ENCODE measurements at regions not wholly inside any gene's neighbourhood (a gene's known extent, or its start where the extent isn't known, plus 50 kb on each side); places are given as distances from the start of the nearest gene placed in this dataset.
"Not testable (repeated sequence)": the region's sequence is repeated elsewhere in the genome, so short reads cannot be mapped to it uniquely, and the experiment has no call there.

- DNase-seq = no peak
These were observed 414.6 kb upstream of the ARPP21 start for GRCh38 chr3:35224565-35225295.

GRCh38 chr3:35241236-35241635 is 398.1 kb upstream of the ARPP21 start:
- DNase-seq = no peak

GRCh38 chr3:35254917-35255316 is 384.4 kb upstream of the ARPP21 start:
- DNase-seq = no peak

- no peak for DNase-seq
These were observed 381.7 kb upstream of the ARPP21 start for GRCh38 chr3:35257641-35258040.

- no peak for DNase-seq
These were observed 376.9 kb upstream of the ARPP21 start for GRCh38 chr3:35262406-35262805.

- DNase-seq = no peak
These were observed 375.8 kb upstream of the ARPP21 start for GRCh38 chr3:35263477-35263876.

GRCh38 chr3:35266065-35266464 is 373.3 kb upstream of the ARPP21 start:
- not testable (repeated sequence) for DNase-seq

GRCh38 chr3:35275768-35276167 is 363.6 kb upstream of the ARPP21 start:
- DNase-seq = no peak

GRCh38 chr3:35276568-35276967 is 362.8 kb upstream of the ARPP21 start:
- DNase-seq = no peak

- no peak for DNase-seq
These were observed 347.7 kb upstream of the ARPP21 start for GRCh38 chr3:35291471-35292236.

- DNase-seq = no peak
These were observed 346.8 kb upstream of the ARPP21 start for GRCh38 chr3:35292568-35292967.

- DNase-seq = no peak
These were observed 343.4 kb upstream of the ARPP21 start for GRCh38 chr3:35295906-35296305.

- DNase-seq = no peak
These were observed 342.8 kb upstream of the ARPP21 start for GRCh38 chr3:35296533-35296932.

GRCh38 chr3:35296944-35297343 is 342.4 kb upstream of the ARPP21 start:
- not testable (repeated sequence) for DNase-seq

GRCh38 chr3:35305406-35305805 is 333.9 kb upstream of the ARPP21 start:
- peak; percentile 42 for DNase-seq

- no peak for DNase-seq
These were observed 332.0 kb upstream of the ARPP21 start for GRCh38 chr3:35307296-35307695.

- DNase-seq = not testable (repeated sequence)
These were observed 322.5 kb upstream of the ARPP21 start for GRCh38 chr3:35316841-35317240.

GRCh38 chr3:35320646-35321407 is 318.5 kb upstream of the ARPP21 start:
- no peak for DNase-seq

- DNase-seq = no peak
These were observed 317.3 kb upstream of the ARPP21 start for GRCh38 chr3:35322070-35322469.

GRCh38 chr3:35335703-35336102 is 303.6 kb upstream of the ARPP21 start:
- no peak for DNase-seq

- DNase-seq = no peak
These were observed 302.7 kb upstream of the ARPP21 start for GRCh38 chr3:35336601-35337000.

GRCh38 chr3:35338186-35338585 is 301.1 kb upstream of the ARPP21 start:
- DNase-seq = no peak

GRCh38 chr3:35380196-35380595 is 259.1 kb upstream of the ARPP21 start:
- DNase-seq = no peak

- no peak for DNase-seq
These were observed 256.1 kb upstream of the ARPP21 start for GRCh38 chr3:35383216-35383615.

Measured in NCI-H2171 (cell line).